ENCODE measurements at regions not wholly inside any gene's neighbourhood (a gene's known extent, or its start where the extent isn't known, plus 50 kb on each side); places are given as distances from the start of the nearest gene placed in this dataset.
"Not testable (repeated sequence)": the region's sequence is repeated elsewhere in the genome, so short reads cannot be mapped to it uniquely, and the experiment has no call there.

- DNase-seq, result no peak
Measured at GRCh38 chr12:58747533-58747932, 172.8 kb downstream of the LRIG3 start.

GRCh38 chr12:58750484-58750883 lies 169.8 kb downstream of the LRIG3 start:
- DNase-seq, result no peak

DNA sequence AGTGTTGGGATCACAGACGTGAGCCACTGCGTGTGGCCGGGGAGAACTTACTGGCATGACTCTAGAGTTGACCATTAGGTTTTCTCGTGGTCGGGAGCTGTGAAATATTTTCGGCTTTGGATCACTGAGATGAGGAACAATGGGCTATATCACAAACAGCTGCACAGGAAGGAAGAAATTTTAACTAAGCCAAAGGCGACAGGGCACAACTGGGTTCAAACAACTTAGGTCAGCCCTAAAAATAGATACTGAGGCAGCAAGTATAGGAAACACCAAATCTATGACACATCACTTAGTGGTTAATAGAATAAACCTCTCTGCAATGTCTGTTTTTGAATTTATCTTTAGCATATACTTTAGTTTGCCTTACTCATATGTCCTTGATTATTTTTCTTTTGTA lies 162.9 kb downstream of the LRIG3 start:
- DNase-seq, result no peak

DNA sequence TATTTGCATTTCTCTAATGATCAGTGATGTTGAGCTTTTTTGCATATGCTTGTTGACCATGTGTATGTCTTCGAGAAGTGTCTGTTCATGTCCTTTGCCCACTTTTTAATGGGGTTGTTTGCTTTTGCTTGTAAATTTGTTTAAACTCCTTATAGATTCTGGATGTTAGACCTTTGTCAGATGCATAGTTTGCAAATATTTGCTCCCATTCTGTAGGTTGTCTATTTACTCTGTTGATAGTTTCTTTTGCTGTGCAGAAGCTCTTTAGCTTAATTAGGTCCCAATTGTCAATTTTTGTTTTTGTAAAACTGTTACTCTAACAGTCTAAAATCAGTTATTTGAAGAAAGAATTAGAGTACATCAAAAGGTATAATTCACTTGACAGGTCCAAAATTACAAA lies 160.6 kb downstream of the LRIG3 start:
- DNase-seq, result not testable (repeated sequence)

GRCh38 chr12:58761308-58761707 lies 159.0 kb downstream of the LRIG3 start:
- DNase-seq, result no peak

- DNase-seq, result no peak
Measured at GRCh38 chr12:58764100-58764953, 156.0 kb downstream of the LRIG3 start.

- DNase-seq, result no peak
Measured at GRCh38 chr12:58765076-58765475, 155.2 kb downstream of the LRIG3 start.

- DNase-seq, result no peak
Measured at GRCh38 chr12:58765653-58766512, 154.4 kb downstream of the LRIG3 start.

GRCh38 chr12:58766513-58766870 lies 153.8 kb downstream of the LRIG3 start:
- DNase-seq, result no peak

DNA sequence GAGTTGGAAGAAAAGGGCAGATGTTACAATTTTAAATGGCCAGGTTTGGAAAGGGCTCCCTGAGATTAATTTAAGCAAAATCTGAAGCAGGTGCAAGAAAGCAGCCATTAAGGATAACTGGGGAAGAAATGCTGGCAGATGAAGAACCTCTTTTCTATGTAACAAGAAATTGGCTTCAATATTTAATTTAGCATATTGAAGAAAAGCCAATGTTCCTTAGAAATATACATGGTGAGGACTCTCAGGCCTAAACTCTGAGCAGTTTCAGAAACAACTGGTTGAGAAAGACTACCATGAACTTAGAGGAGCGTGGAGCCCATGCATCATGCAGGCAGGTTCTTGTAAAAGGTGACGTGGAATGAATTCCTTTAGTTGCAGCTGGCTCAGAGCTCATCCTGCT lies 152.8 kb downstream of the LRIG3 start:
- no peak for DNase-seq

- DNase-seq, result no peak
Measured at GRCh38 chr12:58773986-58774385, 146.3 kb downstream of the LRIG3 start.

- DNase-seq, result no peak
Measured at GRCh38 chr12:58774731-58775130, 145.6 kb downstream of the LRIG3 start.

DNA sequence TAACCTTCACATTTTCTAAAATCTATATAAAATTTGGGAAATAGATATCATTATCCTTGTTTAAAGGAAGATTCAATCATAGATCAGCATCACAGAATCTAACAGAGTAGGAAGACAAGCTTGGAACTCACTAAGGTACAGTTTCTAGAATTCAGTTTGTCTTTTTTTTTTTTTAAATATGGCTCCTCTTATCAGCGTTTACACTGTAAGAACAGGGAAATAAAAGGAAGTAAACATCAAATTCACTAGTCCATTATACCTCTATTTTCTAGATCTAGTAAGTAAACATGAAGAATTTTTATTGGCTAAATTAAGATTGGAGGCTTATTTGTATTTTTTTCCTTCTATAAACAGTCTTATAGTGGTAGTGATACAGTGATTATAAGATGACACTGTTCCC lies 144.9 kb downstream of the LRIG3 start:
- no peak for DNase-seq

GRCh38 chr12:58776144-58776543 lies 144.2 kb downstream of the LRIG3 start:
- no peak for DNase-seq

DNA sequence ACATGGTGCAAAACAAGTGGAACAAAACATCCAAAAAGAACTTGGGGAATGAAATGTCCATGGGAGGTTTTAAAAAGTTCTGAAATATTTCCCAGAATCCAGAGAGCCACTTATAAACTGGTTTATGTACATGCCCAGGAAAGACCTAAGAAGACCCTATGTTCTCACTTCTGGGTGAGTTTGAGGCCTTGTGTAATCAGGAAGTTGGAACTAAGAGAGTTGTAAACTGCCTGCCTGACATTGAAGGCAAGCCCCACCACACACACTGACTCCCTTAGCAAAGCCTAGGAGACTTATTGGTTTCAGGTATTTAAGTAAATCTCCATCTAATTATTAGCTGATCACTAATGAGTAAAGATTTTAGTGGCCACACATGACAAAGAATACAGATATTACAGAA lies 142.5 kb downstream of the LRIG3 start:
- no peak for DNase-seq

DNA sequence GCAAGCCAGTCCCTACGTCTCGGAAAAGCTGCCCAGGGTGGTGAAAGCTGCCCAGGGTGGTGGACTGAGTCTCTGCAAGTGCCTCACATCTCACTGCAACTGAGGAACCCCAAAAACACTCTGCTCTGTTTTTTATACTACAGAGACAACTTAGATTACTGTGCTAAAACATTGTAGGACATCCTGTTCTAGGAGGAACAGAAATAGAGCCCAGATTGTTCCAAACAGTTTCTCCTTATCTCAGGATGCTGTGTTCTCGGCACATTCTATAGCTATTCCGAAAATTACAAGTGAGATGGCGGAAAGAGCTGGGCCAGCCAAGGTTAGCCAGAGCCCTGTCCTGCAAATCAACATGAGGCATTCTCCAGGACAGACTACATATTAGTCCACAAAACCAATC lies 138.7 kb downstream of the LRIG3 start:
- DNase-seq, result no peak

DNA sequence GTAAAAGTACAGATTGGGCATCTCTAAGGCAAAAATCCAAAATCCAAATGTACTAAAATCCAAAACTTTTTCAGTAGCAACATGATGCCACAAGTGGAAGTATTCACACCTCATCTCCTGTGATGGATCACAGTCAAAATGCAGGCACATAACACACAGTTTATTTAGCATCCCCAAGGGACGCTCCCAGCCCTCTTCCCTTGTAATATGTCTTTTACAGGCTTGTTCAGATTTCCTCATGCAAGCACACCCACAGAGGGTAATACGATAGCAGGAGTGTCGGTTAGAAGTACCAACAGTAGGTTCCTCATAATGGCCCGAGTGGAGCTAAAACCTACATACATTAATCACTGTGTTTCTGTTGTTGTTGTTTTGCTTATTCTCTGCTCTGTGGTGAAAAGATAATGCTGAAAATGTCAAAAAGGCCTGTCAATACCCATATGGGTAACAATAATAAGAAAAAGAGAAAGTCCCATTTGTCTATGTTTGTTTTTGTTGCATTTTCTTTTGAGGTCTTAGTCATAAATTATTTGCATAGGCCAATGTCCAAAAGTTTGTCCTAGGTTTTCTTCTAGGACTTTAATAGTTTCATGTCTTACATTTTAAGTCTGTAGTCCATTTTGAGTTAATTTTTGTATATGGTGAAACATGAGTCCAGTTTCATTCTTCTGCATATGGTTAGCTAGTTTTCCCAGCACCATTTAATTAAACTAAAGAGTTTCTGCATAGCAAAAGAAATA lies 133.1 kb downstream of the LRIG3 start:
- DNase-seq, result no peak

GRCh38 chr12:58794859-58795258 lies 125.4 kb downstream of the LRIG3 start:
- DNase-seq, result no peak

DNA sequence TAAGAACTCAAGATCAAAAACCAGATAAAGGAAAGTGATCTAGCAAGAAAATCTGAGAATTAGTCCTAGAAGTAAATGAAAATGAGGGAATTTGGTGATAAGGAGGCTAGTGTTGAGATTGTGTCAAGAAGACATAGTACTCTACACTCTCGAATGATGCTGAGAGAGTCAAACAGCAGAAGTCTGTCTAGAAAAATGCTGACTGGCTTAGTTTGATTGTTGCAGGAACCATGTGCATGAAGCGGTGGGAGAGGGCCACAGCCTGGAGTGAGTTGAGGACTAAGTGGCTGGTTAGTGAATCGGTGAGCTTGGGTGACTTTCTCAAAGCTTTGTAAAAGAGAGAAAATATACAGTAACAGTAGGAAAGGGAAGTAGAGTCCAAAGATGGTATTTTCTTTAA lies 124.5 kb downstream of the LRIG3 start:
- DNase-seq, result no peak

DNA sequence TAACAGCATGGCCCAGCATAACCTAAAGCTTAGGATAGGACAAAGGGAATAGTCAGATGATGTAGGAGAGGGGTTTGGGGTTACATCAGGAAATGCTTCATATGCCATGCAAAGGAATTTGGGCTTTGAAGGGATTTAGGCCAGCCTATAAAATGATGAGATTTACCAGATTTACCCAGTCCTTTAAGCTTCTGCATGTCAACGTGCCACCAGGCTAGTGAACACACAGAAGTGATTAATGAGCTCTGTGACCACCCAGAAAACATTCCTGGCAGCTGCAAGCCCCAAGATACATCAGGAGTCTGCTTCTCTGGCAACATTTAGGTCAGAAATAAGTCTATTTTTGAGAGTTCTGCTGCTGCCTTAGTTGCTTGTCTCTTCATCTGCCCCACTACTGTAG lies 118.3 kb downstream of the LRIG3 start:
- DNase-seq, result no peak

DNA sequence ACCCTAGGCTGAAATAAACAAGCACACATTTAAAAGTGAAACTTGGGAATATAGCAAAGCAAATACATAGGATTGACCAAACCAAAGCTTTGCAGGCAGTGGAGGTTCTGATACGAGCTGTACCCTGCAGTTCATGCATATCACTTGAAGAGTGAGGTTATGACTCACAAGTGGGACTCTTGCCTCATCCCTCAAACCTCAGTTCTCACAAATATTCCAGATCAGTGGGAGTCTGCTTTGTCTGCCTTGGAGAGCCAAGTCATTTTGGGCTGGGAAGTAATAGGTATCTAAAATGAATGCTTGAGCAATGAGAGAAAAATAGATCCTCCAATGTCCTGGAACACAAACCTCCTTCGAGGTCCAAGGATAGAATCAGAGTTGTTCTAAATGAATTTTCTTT lies 116.4 kb downstream of the LRIG3 start:
- DNase-seq, result no peak

DNA sequence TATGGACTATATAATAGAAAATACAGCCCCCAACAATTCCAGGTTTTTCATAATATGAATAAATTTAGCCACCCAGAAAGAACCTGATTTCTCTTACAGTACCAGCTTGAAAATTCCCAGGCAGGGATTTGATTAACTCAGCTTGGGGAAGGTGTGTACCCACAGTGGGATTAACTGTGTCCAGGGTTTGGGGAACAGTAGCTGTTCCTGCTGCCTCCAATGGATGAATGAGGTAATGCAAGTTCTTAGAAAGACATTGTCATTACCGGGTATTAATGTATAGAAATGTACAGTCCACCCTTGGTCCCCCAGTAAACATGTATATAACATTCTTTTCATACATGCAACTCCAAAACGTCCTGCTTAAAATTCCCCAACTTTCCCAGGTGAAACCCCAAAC lies 115.6 kb downstream of the LRIG3 start:
- no peak for DNase-seq

DNA sequence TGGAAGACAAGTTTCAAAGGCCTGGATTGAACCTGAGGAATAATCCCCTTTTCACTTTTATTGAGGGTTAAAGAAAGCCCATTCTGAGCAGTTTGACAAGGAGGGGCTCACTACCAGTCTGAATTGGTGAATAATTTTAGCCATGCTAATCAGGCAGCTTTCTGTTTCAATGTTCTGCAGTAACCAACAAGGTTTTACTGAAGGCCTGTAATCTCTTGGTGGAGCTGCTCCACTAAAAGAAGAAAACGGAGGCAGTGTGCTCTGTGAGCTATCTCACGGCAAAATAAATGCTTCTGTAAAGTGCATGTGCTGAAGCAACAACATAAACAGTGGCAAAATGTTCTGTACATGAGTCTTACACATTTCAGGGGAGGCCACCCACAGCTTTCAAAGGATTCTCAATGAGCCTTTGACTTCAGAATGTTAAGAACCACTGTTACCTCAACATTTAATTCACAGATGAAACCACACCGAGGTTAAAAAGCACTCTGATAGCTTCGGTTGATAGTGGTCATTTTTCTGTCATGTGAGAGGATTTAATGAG lies 111.2 kb downstream of the LRIG3 start:
- DNase-seq, result no peak
